ENCODE measurements at regions not wholly inside any gene's neighbourhood (a gene's known extent, or its start where the extent isn't known, plus 50 kb on each side); places are given as distances from the start of the nearest gene placed in this dataset.

DNA sequence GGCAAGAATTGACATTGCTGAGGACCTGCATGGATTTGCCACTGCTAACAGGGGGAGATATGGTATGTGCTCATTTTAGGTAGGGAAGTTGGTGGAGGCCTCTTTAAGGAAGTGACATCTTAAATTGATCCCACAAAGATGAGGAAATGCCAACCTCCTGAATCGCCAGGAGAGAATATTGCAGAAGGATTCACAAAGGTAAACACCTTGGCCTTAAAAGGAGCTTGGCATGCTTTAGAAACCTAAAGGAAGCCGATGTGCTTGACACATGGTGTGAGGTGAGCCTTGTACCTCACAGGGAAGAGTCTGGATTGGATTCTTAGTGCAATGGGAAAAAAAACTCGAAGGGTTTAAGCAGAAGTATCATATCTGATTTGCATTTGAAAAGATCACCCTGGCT, 470.5 kb upstream of the DAB1 start:
- H3K4me1 ChIP-seq (ENCODE audit: control insufficient read depth, insufficient read depth, low read length), result no peaks in the 10 kb centered on the region
- no peak overlapping the region for H2AFZ ChIP-seq (ENCODE audit: control insufficient read depth, low read depth, low read length)
- H3K27me3 ChIP-seq (replicated peaks in 1 of 2; ENCODE audit: control insufficient read depth in 2 of 2, insufficient read depth in 2 of 2, low read length in 1 of 2), result no peaks in the 10 kb centered on the region
- in situ Hi-C loops (cut with MboI), result no loop called here
- ATAC-seq, result no peak
- SMC1A ChIA-PET (ENCODE audit: uncharacterized antibody, unreplicated experiment), result interaction anchor here (1.1 kb wide), 1 partner anchor 9 kb away, joined by 4 read pairs; no protein-coding TSS in a partner anchor
- no peak for FAIRE-seq
- DNase-seq (ENCODE audit: low read depth, low spot score), result no peak
- no peak overlapping the region for H3K4me3 ChIP-seq
- TF ChIP-seq MEF2A (IDR thresholded peaks at IDR 0.05; ENCODE audit: insufficient read depth, low read depth, low read length) (no peak), MEF2B (IDR thresholded peaks at IDR 0.05; ENCODE audit: partially characterized antibody, poor library complexity, severe bottlenecking) (no peak), NFXL1 (IDR thresholded peaks at IDR 0.05; ENCODE audit: borderline replicate concordance) (no peak)
- TF ChIP-seq, protein P1, sequence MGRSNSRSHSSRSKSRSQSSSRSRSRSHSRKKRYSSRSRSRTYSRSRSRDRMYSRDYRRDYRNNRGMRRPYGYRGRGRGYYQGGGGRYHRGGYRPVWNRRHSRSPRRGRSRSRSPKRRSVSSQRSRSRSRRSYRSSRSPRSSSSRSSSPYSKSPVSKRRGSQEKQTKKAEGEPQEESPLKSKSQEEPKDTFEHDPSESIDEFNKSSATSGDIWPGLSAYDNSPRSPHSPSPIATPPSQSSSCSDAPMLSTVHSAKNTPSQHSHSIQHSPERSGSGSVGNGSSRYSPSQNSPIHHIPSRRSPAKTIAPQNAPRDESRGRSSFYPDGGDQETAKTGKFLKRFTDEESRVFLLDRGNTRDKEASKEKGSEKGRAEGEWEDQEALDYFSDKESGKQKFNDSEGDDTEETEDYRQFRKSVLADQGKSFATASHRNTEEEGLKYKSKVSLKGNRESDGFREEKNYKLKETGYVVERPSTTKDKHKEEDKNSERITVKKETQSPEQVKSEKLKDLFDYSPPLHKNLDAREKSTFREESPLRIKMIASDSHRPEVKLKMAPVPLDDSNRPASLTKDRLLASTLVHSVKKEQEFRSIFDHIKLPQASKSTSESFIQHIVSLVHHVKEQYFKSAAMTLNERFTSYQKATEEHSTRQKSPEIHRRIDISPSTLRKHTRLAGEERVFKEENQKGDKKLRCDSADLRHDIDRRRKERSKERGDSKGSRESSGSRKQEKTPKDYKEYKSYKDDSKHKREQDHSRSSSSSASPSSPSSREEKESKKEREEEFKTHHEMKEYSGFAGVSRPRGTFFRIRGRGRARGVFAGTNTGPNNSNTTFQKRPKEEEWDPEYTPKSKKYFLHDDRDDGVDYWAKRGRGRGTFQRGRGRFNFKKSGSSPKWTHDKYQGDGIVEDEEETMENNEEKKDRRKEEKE (IDR thresholded peaks at IDR 0.05), result no peak
- TF ChIP-seq, protein P2, sequence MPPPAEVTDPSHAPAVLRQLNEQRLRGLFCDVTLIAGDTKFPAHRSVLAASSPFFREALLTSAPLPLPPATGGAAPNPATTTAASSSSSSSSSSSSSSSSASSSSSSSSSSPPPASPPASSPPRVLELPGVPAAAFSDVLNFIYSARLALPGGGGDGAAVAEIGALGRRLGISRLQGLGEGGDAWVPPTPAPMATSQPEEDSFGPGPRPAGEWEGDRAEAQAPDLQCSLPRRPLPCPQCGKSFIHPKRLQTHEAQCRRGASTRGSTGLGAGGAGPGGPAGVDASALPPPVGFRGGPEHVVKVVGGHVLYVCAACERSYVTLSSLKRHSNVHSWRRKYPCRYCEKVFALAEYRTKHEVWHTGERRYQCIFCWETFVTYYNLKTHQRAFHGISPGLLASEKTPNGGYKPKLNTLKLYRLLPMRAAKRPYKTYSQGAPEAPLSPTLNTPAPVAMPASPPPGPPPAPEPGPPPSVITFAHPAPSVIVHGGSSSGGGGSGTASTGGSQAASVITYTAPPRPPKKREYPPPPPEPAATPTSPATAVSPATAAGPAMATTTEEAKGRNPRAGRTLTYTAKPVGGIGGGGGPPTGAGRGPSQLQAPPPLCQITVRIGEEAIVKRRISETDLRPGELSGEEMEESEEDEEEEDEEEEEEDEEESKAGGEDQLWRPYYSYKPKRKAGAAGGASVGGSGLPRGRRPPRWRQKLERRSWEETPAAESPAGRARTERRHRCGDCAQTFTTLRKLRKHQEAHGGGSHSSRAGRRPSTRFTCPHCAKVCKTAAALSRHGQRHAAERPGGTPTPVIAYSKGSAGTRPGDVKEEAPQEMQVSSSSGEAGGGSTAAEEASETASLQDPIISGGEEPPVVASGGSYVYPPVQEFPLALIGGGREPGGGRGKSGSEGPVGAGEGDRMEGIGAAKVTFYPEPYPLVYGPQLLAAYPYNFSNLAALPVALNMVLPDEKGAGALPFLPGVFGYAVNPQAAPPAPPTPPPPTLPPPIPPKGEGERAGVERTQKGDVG (CRISPR knock-in tag; IDR thresholded peaks at IDR 0.05), result no peak
- H3K79me2 ChIP-seq (ENCODE audit: control insufficient read depth, insufficient read depth, low read length), result no peaks in the 10 kb centered on the region
- H3K4me2 ChIP-seq (ENCODE audit: control insufficient read depth, insufficient read depth), result no peak overlapping the region
- intact Hi-C loops (cut with micrococcal nuclease; ENCODE audit: unreplicated experiment), result no loop called here
- RAD21 ChIA-PET (ENCODE audit: unreplicated experiment), result no interaction called here
- H3K9me3 ChIP-seq (replicated peaks; ENCODE audit: control insufficient read depth, insufficient read depth, low read length), result no peaks in the 10 kb centered on the region
- H3K36me3 ChIP-seq (ENCODE audit: control insufficient read depth in 2 of 2, insufficient read depth in 2 of 2, low read length in 1 of 2), result no peaks in the 10 kb centered on the region
- CTCF ChIA-PET, result interaction anchor here (0.8 kb wide), 1 partner anchor 1423 kb away, joined by 3 read pairs; no protein-coding TSS in a partner anchor
- H3K9ac ChIP-seq (ENCODE audit: control insufficient read depth, insufficient read depth, low read length), result no peak overlapping the region
- POLR2A ChIA-PET, result no interaction called here
- BruUV-seq (replicated peaks), result no TSS peak
- H4K20me1 ChIP-seq (ENCODE audit: control insufficient read depth, insufficient read depth), result no peaks in the 10 kb centered on the region
- 0% methylated on average over 3 of the region's 3 CpGs for WGBS (ENCODE audit: insufficient coverage, insufficient replicate concordance, low lambda C conversion rate, missing lambda C conversion rate)
- no peak overlapping the region for H3K27ac ChIP-seq (ENCODE audit: control insufficient read depth, insufficient read depth)

Measured in GM12878 (cell line).